ENCODE measurements at regions not wholly inside any gene's neighbourhood (a gene's known extent, or its start where the extent isn't known, plus 50 kb on each side); places are given as distances from the start of the nearest gene placed in this dataset.

DNA sequence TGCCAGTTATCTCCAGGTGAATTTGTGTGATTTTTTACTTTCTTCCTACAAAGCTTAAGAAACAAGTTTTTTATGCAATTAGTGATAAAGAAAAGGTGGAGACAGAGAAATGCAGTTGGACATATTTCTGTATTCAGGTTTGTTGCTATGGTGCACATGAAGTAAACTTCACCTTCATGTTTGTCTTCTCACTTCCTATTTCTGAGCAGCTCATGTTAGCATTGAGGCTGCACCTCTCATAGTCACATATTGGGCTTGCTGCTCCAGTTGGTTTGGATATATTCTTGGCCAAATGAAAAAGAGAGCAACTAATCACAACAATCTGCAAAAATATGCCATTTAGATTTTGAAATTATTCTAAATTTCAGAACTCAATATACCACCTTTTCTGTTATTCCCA, 475.6 kb upstream of the ZWINT start:
- no peak for DNase-seq (ENCODE audit: low spot score)

DNA sequence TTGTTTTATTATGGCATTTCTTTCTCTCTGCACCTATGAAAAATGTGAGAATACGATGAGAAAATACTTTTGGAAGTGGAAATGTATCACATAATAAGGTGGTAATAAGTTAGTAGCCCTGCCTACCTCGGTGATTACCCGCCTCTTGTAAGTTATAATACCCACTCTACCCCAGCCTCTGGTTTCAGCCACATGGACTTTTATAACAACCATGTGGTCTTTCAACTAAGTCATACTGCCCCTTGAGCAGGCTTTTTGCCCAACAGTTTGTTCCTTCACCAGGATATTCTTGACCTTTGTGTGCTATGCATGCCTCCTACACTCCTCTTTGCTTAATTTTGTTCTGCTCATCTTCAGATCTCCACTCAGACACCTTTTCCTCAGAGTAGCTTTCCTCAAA, 470.6 kb upstream of the ZWINT start:
- no peak for DNase-seq (ENCODE audit: low spot score)

DNA sequence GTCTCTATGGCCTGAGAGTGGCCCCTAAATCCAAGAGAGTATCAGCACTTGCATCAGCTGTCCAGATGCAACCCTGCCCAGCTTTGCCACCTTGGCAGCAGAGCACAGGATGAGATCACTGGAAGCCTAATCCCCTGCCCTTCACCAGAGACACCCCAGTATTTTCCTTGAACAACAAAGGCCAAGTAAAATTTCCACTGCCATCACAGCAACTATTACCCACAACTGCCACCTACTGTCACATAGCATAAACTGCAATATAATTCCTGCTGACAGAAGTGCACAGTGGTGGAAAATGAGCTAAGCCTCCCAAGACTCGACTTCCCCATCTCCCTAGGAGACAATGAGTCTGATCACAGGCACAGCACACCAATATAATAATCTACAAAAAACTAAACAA, 462.8 kb upstream of the ZWINT start:
- DNase-seq (ENCODE audit: low spot score) = peak; percentile 13

DNA sequence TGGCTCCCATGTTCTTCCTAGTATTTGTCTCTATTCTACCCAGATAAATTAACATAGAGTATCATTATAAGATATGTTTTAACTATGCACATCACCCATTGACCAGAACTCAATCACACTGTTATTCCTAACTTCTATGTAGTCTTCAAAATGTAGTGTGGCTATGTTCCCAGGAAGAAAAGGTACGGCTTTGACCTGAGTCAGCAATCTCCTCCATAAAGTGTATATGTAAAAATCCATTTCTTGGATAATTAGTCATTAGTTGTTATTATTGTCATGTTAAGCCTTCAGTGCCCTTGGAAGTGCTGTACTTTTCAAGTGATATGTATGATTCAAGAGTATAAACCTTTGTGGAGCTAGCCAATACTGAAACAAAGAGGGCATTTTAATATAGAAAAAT, 444.0 kb upstream of the ZWINT start:
- DNase-seq (ENCODE audit: low spot score) = no peak

DNA sequence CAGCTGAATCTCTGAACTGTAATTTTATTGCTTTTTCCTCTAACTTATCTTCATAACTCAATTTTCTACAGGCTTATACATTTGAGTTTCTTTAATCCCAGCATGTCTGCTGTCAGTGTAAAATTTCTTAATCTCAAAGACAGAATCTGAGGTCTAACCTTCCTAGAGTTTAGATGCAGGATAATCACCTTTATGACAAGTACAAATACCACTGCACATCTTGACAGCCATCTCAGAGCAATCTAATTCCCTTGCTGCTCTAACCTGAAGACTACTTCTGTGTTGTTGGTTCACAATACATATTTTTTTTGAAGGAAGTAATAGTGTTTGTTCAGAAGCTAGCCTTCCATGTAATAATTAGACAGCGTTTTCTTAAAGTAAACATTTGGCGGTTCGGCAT, 424.2 kb upstream of the ZWINT start:
- DNase-seq (ENCODE audit: low spot score) = no peak

DNA sequence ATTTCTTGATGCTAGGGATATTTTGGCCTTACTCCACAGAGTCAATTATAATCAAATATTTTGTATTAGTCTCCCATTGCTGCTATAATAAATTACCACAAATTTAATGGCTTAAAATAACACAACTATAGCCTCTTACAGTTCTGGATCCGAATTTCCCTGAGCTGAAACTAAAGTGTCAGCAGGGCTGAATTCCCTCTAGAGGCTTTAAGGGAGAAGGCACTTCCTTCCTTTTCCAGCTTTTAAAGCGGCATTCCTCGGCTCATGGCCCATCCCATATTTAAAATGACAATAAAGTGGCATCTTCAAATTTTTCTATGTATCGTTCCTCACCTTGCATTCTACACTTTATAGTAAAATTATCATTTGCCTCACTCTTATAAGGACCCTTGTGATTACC, 421.4 kb upstream of the ZWINT start:
- DNase-seq (ENCODE audit: low spot score) = no peak

DNA sequence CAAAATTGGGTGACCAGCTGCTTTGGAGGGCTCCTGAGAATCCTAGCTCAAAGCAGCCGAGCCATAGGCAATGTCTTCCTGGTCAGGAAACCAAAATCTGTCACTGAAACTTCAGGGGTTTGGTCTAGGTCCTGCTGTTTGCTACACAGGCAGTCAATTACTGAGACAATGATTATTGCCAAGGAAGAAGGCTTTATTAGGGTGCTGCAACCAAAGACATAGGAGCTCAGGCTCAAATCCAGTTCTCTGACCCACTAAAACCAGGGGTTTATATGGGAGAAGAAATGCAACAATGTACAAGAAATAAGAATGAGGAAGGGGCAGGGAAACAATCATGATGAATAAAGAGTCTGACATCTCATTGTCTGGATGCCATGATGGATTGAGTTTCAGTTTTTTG, 410.3 kb upstream of the ZWINT start:
- no peak for DNase-seq (ENCODE audit: low spot score)

DNA sequence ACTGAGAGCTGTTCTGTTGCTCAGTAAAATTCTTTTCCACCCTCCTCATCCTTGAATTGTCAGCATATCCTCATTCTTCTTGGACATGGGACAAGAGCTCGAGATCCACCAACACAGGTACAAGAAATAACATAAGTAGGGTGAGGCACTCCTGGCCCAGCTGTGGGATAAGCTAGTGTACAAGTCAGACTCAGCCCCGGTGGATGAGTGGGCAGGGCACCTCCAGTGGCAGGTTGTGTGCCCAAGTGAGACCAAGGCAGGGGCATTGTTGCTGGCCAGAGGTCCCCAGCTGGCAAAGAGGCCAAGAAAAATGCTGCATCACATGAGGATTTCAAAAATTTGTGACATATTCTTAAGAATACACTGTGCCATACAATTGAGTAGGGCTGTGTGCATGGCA, 402.0 kb upstream of the ZWINT start:
- DNase-seq (ENCODE audit: low spot score) = no peak

DNA sequence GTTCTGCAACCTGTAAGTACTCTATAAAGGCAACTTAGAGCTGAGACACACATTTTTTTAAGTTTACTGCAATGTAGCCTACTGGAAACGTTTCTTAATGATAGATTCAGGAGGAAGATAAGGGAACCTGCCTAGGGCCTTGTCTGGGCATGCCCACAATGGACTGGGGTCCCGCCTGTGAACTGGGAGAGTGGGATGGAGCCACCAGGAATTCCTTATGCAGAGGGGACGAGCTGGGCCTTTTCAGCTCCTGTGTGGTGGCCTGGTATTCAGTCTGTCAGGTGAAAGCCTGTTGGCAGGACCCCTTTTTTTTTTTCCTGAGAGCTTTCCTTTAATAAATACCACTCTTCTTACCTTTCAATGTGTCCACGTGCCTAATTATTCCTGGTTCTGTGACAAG, 384.4 kb upstream of the ZWINT start:
- DNase-seq (ENCODE audit: low spot score) = no peak

DNA sequence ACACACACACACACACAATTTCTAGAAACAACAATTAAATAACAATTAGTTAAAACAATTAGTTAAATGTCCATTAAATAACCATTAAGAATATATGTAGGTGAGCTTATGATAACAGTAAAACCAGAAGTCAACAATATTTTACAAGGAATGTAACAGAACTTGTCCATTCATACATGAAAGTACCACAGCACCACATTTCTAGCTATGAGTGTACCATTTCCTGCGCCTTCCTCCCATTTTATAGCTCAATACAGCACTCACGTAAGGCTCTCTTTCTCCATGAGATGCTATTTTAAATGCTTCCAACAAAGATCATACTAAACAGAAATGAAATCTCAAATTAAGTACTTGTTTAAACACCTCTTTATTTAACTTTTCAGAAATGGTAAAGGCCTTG, 367.3 kb upstream of the ZWINT start:
- DNase-seq (ENCODE audit: low spot score) = no peak

DNA sequence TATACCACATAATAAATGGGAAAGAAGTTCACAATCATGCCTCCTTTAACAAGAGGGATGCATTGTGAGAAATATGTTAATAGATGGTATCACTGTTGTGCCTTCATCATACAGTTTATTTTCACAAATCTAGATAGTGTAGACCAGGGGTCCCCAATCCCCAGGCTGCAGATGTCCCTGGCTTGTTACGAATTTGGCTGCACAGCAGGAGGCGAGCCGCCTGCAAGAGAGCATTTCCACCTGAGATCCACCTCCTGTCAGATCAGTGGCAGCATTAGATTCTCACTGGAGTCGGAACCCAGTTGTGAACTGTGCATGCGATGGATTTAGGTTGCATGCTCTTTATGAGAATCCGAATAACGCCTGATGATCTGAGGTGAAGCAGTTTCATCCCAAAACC, 361.9 kb upstream of the ZWINT start:
- DNase-seq (ENCODE audit: low spot score) = no peak

DNA sequence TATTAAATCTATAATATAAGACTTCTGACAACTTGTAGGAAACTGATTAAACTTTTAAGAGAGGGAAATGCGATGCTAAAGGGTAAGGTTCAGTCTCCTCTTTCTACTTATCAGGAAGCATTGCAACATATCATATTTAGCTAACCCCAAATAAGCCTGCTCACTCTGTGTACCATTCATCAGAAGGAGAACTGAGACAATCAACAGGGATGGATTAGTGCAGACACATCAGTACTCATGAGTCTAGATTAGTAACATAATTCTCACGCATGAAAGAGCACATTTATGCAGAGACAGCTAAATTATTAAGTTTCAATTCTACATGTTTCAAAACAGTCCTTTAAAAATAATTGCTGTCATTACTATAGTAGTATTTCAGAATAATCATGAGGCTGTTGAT, 354.2 kb upstream of the ZWINT start:
- no peak for DNase-seq (ENCODE audit: low spot score)

DNA sequence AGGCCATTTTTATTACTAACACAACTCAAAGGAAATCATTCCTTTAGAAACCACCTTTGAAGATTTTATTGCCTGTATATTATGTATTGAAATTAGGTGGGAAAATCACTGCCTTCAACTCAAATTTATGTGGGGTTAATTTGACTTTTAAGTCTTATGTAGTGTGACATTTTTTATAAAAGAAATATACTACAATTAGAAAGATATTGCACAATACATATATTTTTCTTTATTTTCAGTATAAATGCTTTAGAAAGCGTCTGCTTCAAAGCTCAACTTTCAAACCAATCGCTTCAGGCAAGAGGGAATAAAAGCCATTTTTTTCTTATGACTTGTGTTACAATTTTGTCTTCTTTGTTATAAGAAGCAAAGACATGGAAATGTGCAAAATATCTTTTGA, 337.4 kb upstream of the ZWINT start:
- DNase-seq (ENCODE audit: low spot score) = no peak

DNA sequence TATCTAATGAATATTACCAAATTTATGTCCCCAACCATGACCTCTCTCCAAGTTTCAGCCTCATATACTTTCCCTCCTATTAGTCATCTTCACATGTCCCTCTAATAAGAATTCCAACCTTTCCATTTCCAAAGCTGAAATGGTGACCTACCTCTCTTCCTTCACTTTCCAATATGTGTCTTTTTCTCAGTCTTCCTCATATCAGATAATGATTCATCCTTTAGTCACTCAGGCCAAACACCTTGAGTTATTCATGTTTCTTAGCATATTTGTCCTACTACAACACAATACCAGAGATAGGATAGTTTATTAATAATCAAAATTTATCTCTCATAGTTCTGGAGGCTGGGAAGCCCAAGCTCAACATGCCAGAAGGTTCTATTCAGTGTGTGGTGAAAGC, 318.5 kb upstream of the ZWINT start:
- DNase-seq (ENCODE audit: low spot score) = no peak

DNA sequence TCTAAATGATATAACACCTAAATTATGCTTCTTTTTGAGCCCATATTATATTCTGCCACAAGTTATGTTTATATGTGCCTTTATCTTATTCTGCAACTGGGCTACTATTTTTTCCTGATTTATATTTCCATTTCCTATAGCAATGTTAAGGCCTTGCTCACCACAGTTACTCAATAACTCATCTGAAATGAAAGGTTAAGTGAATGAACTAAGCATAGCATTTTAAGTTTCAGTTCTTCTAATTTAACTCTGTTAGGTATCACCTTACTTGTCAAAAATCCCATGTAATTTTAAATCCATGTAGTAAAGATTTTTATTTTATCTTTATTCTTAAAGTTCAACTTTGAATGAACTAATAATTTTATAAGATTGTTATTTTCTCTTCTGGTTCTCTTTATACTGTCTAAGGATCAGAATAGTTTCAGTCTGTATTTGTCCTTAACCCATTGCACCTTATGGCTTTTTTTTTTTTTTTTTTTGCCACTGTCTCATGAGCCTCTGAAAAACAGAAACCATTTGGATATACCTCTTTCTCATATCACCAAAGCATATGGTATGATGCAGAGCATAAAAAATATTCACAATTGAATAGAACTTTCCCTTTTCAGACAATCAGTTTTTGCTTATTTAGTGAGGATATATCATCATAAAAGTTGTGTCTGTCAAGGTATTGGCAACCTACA, 301.8 kb upstream of the ZWINT start:
- no peak for DNase-seq (ENCODE audit: low spot score)

DNA sequence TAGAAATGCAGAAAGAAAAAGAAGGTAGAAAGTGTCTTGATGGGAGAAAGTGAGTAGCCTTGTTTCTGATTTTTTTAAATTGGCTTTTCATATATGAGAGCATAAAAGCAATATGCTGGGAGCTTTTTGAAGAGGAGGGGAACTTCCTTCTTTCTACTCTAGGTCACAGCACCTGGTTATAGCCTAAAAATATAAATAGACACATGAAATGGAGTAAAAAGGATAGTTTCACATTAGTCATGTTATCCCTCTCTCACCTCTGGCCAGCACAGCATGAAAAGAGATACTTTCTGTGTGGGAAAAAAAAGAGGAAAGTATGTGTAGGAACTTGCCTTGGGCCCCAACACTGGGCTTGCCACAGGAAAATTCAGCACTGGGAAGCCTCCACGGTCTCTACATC, 292.2 kb upstream of the ZWINT start:
- no peak for DNase-seq (ENCODE audit: low spot score)

DNA sequence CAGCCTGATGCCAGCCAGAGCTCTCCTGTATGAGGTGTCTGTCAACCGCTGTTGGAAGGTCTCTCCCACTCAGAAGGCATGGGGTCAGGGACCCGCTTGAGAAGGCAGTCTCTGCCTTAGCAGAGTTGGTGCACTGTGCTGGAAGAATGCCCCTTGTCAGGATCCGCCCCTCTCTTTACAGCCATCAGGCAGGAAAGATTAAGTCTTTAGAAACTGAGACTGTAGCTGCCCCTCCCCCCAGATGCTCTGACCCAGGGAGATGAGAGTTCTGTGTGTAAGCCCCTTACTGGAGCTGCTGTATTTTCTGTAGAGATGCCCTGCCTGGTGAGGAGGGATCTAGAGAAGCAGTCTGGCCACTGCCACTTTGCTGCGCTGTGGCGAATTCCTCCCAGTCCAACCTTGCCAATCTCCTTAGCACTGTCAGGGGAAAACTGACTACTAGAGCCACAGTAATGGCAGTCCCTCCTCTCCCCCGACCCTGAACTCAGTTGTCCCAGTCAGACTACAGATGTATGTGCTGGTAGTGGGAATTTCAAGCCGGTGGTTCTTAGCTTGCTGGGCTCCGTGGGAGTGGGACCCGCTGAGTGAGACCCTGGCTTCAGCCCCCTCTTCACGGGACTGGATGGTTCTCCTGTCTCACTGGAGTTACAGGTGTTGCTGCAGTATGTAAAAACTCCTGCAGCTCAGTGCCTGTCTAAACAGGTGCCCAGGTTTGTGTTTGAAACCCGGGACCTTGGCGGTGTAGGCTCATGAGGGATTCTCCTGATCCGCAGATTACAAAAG, 285.5 kb upstream of the ZWINT start:
- DNase-seq (ENCODE audit: low spot score) = no peak

DNA sequence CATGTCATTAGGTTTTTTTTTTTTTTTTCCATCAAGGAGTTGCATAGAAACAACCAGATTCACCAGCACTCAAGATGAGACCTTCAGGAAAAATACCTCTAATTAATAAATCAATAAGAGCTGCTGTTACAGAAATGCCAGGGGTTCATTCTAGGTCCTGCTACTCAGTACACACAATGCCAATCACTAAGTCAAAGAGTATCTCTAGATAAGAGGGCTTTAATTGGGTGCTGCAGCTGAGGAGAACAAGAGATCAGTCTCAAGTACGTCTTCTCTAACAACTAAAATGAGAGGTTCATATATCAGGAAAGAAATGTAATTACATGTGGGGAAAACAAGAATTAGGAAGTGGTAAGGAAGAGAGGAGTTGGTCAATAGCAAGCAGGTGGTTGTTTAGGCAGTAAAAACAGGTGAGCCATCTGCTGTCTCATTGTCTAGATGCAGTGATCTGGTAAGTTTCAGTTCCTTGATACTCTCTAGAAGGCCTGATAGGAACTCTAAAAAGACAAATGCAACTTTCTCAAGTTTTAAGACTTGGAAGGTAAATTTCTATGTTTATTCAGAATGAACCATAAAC, 272.9 kb upstream of the ZWINT start:
- no peak for DNase-seq (ENCODE audit: low spot score)

DNA sequence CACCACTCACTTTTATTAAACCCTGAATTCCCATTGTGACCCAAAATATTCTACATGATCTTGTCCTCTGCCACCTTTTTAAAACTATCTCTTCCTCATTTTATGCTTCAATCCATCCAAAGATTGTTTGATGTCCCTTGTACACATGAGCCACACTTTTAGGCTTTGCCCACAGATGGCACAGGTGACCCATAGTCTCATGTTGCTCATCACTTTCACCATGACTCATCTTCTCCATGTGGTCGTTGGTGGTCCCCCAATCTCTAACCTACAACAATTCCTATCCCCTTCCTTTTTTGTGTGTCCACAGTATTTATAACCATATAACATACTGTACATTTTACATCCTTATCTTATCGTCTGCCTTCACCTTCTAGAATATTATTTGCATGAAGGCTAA, 271.5 kb upstream of the ZWINT start:
- DNase-seq (ENCODE audit: low spot score) = no peak

DNA sequence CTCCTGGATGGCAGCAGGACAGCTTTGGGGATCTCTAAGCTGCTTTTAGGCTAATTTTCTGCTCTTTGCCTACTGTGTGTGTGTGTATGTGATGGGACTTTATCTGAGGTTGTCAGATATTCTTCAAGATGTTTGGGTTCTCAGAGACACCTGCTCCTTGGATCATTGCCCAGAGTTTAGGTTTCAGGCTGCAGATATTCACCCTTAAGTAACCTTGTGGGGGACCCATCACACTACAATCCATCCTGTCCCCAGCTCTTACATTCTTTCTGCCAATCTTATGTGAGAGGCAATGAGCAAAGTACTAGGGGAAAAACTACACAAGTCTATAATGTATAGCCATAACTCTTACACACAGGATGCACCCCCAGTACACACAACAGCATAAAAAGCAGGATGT, 263.0 kb upstream of the ZWINT start:
- no peak for DNase-seq (ENCODE audit: low spot score)

DNA sequence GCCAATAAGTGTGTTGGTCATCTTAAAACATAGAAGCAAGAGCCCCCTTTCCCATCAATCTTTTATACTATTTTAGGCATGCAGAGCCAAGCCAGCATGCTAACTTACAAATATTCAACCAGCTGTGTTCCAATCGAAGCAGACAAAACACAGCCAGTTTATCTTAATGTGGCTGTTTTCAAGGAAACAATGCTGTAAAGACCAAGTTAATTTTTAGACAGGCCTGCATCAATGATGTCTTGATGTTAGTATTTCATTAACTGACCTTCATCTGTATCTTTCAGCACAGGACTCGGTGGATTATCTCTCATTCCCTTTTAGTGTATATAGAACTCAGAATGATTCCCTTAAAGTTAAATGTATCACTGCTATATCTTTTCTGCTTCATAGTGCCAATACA, 262.0 kb upstream of the ZWINT start:
- no peak for DNase-seq (ENCODE audit: low spot score)

DNA sequence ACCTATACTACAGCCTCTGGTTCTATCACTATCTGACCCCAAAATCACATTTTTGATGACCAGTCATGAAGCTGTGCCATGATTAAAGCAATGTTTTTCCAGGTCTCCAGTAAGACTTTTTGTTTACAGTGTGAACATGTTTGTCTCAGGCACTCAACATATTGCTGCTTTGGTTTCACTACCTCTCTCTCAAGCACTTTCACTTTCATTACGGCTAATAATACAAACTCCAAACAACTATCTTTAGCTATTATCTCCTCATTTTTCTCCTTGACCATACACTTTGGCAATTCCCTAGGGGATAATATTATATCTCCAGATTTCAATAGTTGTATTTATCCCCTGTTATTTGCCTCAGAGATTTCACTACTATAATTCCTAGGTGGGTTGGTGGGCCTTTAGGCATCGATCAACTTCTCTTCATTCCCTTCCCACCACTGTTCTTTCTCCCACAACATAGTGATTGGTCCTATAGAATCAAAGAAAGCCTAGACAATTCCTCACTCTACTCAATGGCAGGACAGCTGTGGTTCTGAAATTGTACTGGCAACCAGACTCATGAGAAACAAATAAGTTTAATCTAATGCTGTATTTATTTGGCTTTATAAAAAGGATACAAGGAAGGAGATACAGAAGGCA, 261.4 kb upstream of the ZWINT start:
- peak; percentile 7 for DNase-seq (ENCODE audit: low spot score)

DNA sequence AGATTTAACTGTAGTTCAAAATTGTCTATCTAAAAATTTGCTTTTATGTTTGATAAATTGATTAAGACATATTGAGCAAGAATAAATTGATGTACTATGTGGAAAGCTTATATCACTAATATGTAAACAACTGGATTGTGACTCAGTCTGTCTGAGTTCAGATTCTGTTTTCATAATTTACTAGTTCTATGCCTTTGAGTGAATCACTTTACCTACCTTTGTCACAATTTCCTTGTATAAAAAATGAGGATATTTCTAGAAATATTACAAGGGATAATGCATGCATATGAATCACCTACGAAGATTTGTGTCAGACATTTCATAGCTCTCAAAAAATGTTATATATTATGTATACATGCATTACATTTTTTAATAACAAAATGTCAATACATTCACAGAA, 245.1 kb upstream of the ZWINT start:
- DNase-seq (ENCODE audit: low spot score) = no peak
